ENCODE measurements at regions not wholly inside any gene's neighbourhood (a gene's known extent, or its start where the extent isn't known, plus 50 kb on each side); places are given as distances from the start of the nearest gene placed in this dataset.
"Not testable (repeated sequence)": the region's sequence is repeated elsewhere in the genome, so short reads cannot be mapped to it uniquely, and the experiment has no call there.

- TF ChIP-seq CTCF (conservative IDR thresholded peaks at IDR 0.05), result peak; percentile 76
- H3K27ac ChIP-seq, result not testable (repeated sequence)
Measured at GRCh38 chr14:106774889-106775480, 1248.6 kb downstream of the TMEM121 start.

GRCh38 chr14:106776395-106776983 is 1250.1 kb downstream of the TMEM121 start:
- TF ChIP-seq CTCF (conservative IDR thresholded peaks at IDR 0.05), result no peak
- no peak overlapping the region for H3K27ac ChIP-seq

- H3K27ac ChIP-seq, result no peak overlapping the region
- TF ChIP-seq CTCF (conservative IDR thresholded peaks at IDR 0.05), result no peak
Measured at GRCh38 chr14:106778986-106779385, 1252.6 kb downstream of the TMEM121 start.

- TF ChIP-seq CTCF (conservative IDR thresholded peaks at IDR 0.05), result no peak
- H3K27ac ChIP-seq, result no peak overlapping the region
Measured at GRCh38 chr14:106786697-106787096, 1260.3 kb downstream of the TMEM121 start.

- H3K27ac ChIP-seq, result no peak overlapping the region
- no peak for TF ChIP-seq CTCF (conservative IDR thresholded peaks at IDR 0.05)
Measured at GRCh38 chr14:106787626-106788025, 1261.2 kb downstream of the TMEM121 start.

- no peak overlapping the region for H3K27ac ChIP-seq
- TF ChIP-seq CTCF (conservative IDR thresholded peaks at IDR 0.05), result no peak
Measured at GRCh38 chr14:106788534-106788933, 1262.2 kb downstream of the TMEM121 start.

GRCh38 chr14:106789318-106789717 is 1262.9 kb downstream of the TMEM121 start:
- TF ChIP-seq CTCF (conservative IDR thresholded peaks at IDR 0.05), result no peak
- no peak overlapping the region for H3K27ac ChIP-seq

Data from VCaP (cell line).